Kidney (tissue), 13 donors: ENCODE measurements at regions not wholly inside any gene's neighbourhood (a gene's known extent, or its start where the extent isn't known, plus 50 kb on each side); places are given as distances from the start of the nearest gene placed in this dataset.

ENCODE experiments used
- DNase-seq, 5 donors: peaks; one replicate each; pipeline ENCODE4 v3.0.0-alpha.2; 2013 to 2020
- FAIRE-seq: peaks from 2 replicates; lab custom pipeline; 2012; peaks lifted over from hg19 to GRCh38; lab: Jason Lieb, UNC
- H3K27ac ChIP-seq, 2 donors: one replicate each; pipeline ENCODE4 v1.7.0; 2013; ENCODE audit warnings: low read depth in 2 of 2, low read length in 2 of 2, inconsistent platforms in 1 of 2
- H3K27me3 ChIP-seq: one replicate; pipeline ENCODE4 v1.7.1; 2013; ENCODE audit warnings: low read length, inconsistent platforms; ENCODE audit not compliant: control insufficient read depth, insufficient read depth
- H3K36me3 ChIP-seq, 3 donors: one replicate each; pipeline versions ENCODE4 v1.7.0 to v1.7.1; 2013; ENCODE audit warnings: low read length in 3 of 3, control low read depth in 1 of 3, inconsistent platforms in 1 of 3; ENCODE audit not compliant: insufficient read depth in 3 of 3, control insufficient read depth in 2 of 3
- H3K4me1 ChIP-seq, 3 donors: one replicate each; pipeline versions ENCODE4 v1.7.0 to v1.7.1; 2013; ENCODE audit warnings: low read length in 3 of 3, inconsistent platforms in 1 of 3, low read depth in 1 of 3; ENCODE audit not compliant: control insufficient read depth in 2 of 3, insufficient read depth in 2 of 3
- H3K4me3 ChIP-seq, 3 donors: one replicate each; pipeline versions ENCODE4 v1.7.0 to v1.8.1; 2013; ENCODE audit warnings: low read length in 3 of 3, control low read depth in 1 of 3, inconsistent platforms in 1 of 3
- H3K9ac ChIP-seq, 3 donors: one replicate each; pipeline versions ENCODE4 v1.7.0 to v1.7.1; 2013; ENCODE audit warnings: low read length in 3 of 3, control low read depth in 1 of 3, inconsistent platforms in 1 of 3
- H3K9me3 ChIP-seq, 3 donors: one replicate each; pipeline versions ENCODE4 v1.7.0 to v1.7.1; 2013; ENCODE audit warnings: low read length in 3 of 3, control low read depth in 1 of 3, inconsistent platforms in 1 of 3; ENCODE audit not compliant: control insufficient read depth in 2 of 3, insufficient read depth in 1 of 3
- CTCF ChIP-seq: IDR thresholded peaks from 3 replicates; pipeline ENCODE4 v1.5.1; 2012; ENCODE audit warnings: mild to moderate bottlenecking, moderate library complexity, borderline replicate concordance; ENCODE audit not compliant: insufficient read depth; ENCODE audit errors: extremely low read depth
- intact Hi-C: fragments of 100-400 bp; cut with DNase I; formaldehyde crosslinking; loops from one replicate; pipeline ENCODE4 v1.11.1; 2022
- donor health status: control.
- donor health status: control.
- donor health status: control.
- donor health status: control.
- donor health status: control.
- donor health status: DM: yes; HTN: yes; CAD: no.
- donor health status: Normal renal cell carcinoma (clear cell type).

- Histone ChIP-seq H3K27me3 (no peaks in the 10 kb centered on the region), H3K4me1 (no peaks in the 10 kb centered on the region), H3K4me3 (no peak overlapping the region), H3K27ac (no peak overlapping the region), H3K9me3 (no peaks in the 10 kb centered on the region), H3K9ac (no peak overlapping the region), H3K36me3 (no peaks in the 10 kb centered on the region)
- no peak for TF ChIP-seq CTCF
- DNase-seq, result no peak
- FAIRE-seq, result no peak
- intact Hi-C loops, result no loop called here
Observed at GRCh38 chr12:94071258-94071657, 77.1 kb upstream of the PLXNC1 start.

GRCh38 chr12:94073441-94074051, 74.8 kb upstream of the PLXNC1 start:
- H3K9me3 ChIP-seq, result no peaks in the 10 kb centered on the region
- H3K36me3 ChIP-seq, result no peaks in the 10 kb centered on the region
- H3K9ac ChIP-seq, result no peak overlapping the region
- DNase-seq (no peak), FAIRE-seq (no peak)
- H3K4me3 ChIP-seq, result no peak overlapping the region
- no peak for TF ChIP-seq CTCF
- H3K27ac ChIP-seq, result no peak overlapping the region
- intact Hi-C loops, result no loop called here
- peaks cover 0 to 7% (median 0%) of the 10 kb centered on the region in 3 donors for H3K4me1 ChIP-seq
- no peaks in the 10 kb centered on the region for H3K27me3 ChIP-seq

- Histone ChIP-seq H3K9me3 (no peaks in the 10 kb centered on the region), H3K9ac (no peak overlapping the region), H3K36me3 (no peaks in the 10 kb centered on the region), H3K4me3 (no peak overlapping the region), H3K27ac (peak overlapping the region; percentile 1 to 56), H3K4me1 (peaks cover 0 to 7% (median 0%) of the 10 kb centered on the region in 3 donors), H3K27me3 (no peaks in the 10 kb centered on the region)
- peak in 2 of 5 donors; percentile 7 to 74 for DNase-seq
- no peak for FAIRE-seq
- intact Hi-C loops, result no loop called here
- no peak for TF ChIP-seq CTCF
Observed at GRCh38 chr12:94074216-94074979, 74.0 kb upstream of the PLXNC1 start.
